Eye (tissue), 1 donor: ENCODE measurements at regions not wholly inside any gene's neighbourhood (a gene's known extent, or its start where the extent isn't known, plus 50 kb on each side); places are given as distances from the start of the nearest gene placed in this dataset.
A peak's percentile ranks its signal among the peaks of the same experiment; 100 is the strongest.

Experiments used
- DNase-seq: peaks from one replicate; pipeline ENCODE4 v3.0.0-alpha.2; 2015

- peak; percentile 92 for DNase-seq
These were observed 518.5 kb upstream of the EEF2KMT start for GRCh38 chr16:5615868-5616642.

- DNase-seq, result no peak
These were observed 509.6 kb upstream of the EEF2KMT start for GRCh38 chr16:5607169-5607568.

- no peak for DNase-seq
These were observed 507.8 kb upstream of the EEF2KMT start for GRCh38 chr16:5605404-5605803.

- DNase-seq, result peak; percentile 45
These were observed 507.2 kb upstream of the EEF2KMT start for GRCh38 chr16:5604770-5605169.

DNA sequence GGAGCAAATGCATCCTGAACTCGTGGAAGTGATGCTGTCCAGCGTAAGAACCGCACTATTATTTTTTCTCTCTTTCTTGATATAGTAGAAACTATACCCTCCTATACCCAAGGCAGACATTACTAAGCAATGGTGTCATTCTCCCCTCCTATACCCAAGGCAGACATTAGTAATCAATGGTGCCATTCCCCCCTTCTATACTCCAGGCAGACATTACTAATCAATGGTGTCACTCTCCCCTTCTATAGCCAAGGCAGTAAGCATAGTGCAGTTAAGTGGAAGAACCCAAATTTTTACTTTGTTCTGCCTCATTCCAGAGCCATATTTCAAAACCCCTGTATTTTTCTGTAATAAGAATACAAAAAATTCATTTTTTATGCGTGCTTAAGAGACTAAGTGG lies 506.2 kb upstream of the EEF2KMT start:
- DNase-seq, result no peak

GRCh38 chr16:5601957-5602356 lies 504.4 kb upstream of the EEF2KMT start:
- DNase-seq, result no peak

GRCh38 chr16:5598793-5599192 lies 501.2 kb upstream of the EEF2KMT start:
- DNase-seq, result no peak

DNA sequence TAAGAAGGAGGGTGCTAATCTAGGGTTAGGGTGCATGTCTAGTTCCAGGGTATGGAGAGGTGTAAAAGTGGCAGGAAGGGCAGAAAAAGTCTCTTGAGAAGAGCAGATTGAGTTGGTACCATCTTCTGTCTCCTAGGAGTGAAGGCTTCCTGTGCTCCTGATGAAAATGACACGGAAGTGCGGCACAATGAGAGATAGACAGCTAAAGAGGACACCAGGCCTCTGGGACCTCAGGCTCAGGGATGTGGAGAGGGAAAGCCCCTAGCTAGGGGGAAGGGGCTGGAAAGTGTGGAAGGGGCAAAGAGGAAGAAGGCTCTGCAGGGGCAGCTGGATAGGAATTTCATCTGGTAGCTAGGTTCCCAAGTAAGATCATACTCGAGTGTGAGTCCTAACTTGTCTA lies 498.3 kb upstream of the EEF2KMT start:
- DNase-seq, result no peak

- no peak for DNase-seq
These were observed 492.8 kb upstream of the EEF2KMT start for GRCh38 chr16:5590416-5590815.

DNA sequence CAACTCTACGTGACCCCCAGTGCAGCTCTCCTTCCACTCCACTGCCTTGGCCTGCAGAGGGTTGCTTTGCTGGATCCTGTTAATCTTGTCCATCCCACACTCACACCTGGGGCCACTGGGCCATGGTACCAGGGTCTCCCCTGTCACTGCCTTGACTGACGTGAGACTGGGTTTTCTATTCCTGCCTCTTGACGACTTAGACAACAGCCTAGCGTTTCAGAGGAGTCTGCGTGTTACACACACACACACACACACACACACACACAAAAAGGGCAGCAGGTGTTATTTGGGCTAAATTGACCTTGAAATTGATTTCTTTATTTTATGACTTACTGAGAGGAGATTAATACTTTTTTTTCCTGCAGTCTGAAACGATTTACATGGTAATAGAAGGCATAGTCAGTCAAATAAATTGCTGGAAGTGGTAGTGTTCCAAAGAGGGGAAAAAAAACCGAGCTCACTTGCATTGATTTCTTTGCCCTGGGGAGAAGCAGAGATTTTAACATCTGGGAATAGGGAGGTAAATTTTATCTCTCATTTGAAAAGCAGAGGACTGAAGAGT lies 492.3 kb upstream of the EEF2KMT start:
- peak; percentile 9 for DNase-seq

DNA sequence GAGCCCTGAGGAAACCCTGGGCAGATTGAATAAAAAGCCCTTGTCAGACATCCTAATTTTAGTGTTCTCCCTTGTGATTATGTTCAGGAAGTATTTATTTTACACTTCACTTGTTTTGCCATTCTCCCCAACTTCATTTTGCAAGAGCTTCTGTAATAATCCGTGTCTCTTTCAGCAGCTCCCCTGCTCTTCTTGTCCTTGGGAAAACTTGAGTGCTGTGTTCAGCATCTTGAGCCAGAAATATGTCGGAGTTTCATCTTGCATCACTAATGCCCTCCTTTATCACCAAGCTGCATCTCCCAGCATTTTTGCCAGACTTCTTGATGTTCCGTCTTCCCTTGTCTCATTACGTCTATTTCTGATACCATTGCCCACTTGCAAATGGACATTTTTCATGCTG lies 486.5 kb upstream of the EEF2KMT start:
- no peak for DNase-seq

GRCh38 chr16:5582529-5582928 lies 484.9 kb upstream of the EEF2KMT start:
- DNase-seq, result no peak

GRCh38 chr16:5581908-5582307 lies 484.3 kb upstream of the EEF2KMT start:
- no peak for DNase-seq

DNA sequence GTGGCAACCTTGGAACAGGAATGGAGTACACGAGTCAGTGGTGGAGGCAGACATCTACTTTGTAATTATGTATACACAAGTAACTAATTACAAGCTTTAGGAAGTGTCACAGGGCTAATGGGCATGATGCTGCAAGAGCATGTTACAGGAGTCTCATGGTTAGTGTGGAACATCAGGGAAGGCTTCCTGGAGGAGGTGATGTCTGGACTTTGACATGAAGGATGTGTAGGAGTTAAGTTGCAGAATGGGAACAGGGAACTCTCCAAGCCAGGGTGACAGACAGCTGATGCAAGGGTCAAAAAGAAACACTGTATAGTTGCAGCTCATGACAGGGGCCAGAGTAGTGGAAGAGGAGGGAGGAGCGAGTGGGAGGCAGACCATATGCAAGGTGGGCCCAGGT lies 483.8 kb upstream of the EEF2KMT start:
- no peak for DNase-seq

GRCh38 chr16:5580772-5581171 lies 483.2 kb upstream of the EEF2KMT start:
- DNase-seq, result no peak

DNA sequence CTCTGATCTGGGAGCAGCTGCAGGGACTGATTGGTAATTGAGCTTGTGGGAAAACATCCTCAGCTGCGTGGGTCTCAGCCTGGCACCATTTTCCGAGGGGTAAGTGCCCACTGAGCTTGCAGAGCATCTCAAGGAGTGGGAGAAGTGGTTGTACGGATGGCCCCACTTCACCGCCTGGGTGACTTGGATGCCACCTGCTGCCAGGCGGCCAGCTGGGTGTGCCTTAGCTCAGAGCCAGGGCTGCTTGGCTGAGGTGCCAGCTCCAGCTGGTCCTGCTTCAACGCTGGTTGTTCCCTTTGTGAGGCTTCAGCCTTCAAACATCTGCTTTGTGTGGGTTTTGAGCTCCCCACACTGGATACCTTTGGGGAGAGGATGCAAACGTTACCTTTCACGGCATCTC lies 482.7 kb upstream of the EEF2KMT start:
- no peak for DNase-seq

GRCh38 chr16:5578980-5579379 lies 481.4 kb upstream of the EEF2KMT start:
- no peak for DNase-seq

GRCh38 chr16:5577463-5577862 lies 479.9 kb upstream of the EEF2KMT start:
- DNase-seq, result no peak

- DNase-seq, result no peak
These were observed 478.2 kb upstream of the EEF2KMT start for GRCh38 chr16:5575646-5576245.

- DNase-seq, result no peak
These were observed 477.5 kb upstream of the EEF2KMT start for GRCh38 chr16:5575121-5575520.

DNA sequence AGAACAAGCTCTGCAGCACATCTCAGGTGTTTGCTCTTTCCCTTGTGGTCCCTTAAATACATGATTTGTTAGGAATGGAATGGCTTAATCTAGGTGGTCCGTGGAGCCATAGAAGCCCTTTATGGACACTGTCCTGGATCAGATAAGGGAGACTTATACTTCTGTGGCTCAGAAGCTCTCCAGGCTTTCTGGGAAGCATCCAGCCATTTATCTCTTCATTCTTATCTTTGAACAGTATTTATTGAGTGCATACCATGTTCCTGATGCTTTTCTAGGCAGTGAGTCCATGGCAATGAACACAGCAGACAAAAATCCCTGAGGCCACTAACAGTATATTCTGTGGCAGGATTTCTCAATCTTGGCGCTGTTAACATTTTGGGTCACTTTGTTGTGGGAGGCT lies 474.5 kb upstream of the EEF2KMT start:
- DNase-seq, result no peak

- DNase-seq, result no peak
These were observed 473.9 kb upstream of the EEF2KMT start for GRCh38 chr16:5571446-5571845.

- DNase-seq, result no peak
These were observed 464.2 kb upstream of the EEF2KMT start for GRCh38 chr16:5561800-5562199.

GRCh38 chr16:5560084-5560483 lies 462.5 kb upstream of the EEF2KMT start:
- no peak for DNase-seq

GRCh38 chr16:5557966-5558365 lies 460.4 kb upstream of the EEF2KMT start:
- DNase-seq, result no peak
